Activated CD8-positive, alpha-beta T cell treated with anti-CD3 and anti-CD28 coated beads for 36 hours (primary cell): ENCODE measurements at regions not wholly inside any gene's neighbourhood (a gene's known extent, or its start where the extent isn't known, plus 50 kb on each side); places are given as distances from the start of the nearest gene placed in this dataset.
"Not testable (repeated sequence)": the region's sequence is repeated elsewhere in the genome, so short reads cannot be mapped to it uniquely, and the experiment has no call there.

Experiments
- ATAC-seq: fragments of 200-7000 bp; cut with Tn5 transposase; one replicate; pipeline ENCODE4 v1.10.0; 2021; ENCODE audit warnings: mild to moderate bottlenecking, moderate library complexity
- CTCF ChIA-PET: fragments of 350-600 bp; sonication (Branson Sonifier 250); formaldehyde crosslinking; loops from one replicate; lab custom pipeline; 2021; ENCODE audit warnings: antibody characterized with exemption; lab: Charles Lee
- POLR2A ChIA-PET: fragments of 350-600 bp; sonication (Branson Sonifier 250); formaldehyde crosslinking; loops from one replicate; lab custom pipeline; 2021; ENCODE audit warnings: antibody characterized with exemption; lab: Charles Lee
- DNase-seq: peaks from one replicate; pipeline ENCODE4 v3.0.0-alpha.2; 2020
- H3K27ac Mint-ChIP-seq: one replicate; pipeline ENCODE4 v1.8.0; 2021; ENCODE audit warnings: mild to moderate bottlenecking, mixed read lengths
- H3K27me3 Mint-ChIP-seq: one replicate; pipeline ENCODE4 v1.8.0; 2021; ENCODE audit warnings: mixed read lengths
- H3K36me3 Mint-ChIP-seq: one replicate; pipeline ENCODE4 v1.8.0; 2021; ENCODE audit warnings: low read depth, mixed read lengths
- H3K4me1 Mint-ChIP-seq: one replicate; pipeline ENCODE4 v1.8.0; 2021; ENCODE audit warnings: low read depth, mixed read lengths
- H3K4me3 Mint-ChIP-seq: one replicate; pipeline ENCODE4 v1.8.0; 2021; ENCODE audit warnings: mild to moderate bottlenecking, moderate library complexity, mixed read lengths
- H3K9me3 Mint-ChIP-seq: one replicate; pipeline ENCODE4 v1.8.0; 2021; ENCODE audit warnings: mixed read lengths
- CTCF ChIP-seq: fragments of 200-600 bp; IDR thresholded peaks from one replicate; pipeline ENCODE4 v1.8.0; 2022; ENCODE audit warnings: antibody characterized with exemption, mild to moderate bottlenecking
- intact Hi-C: fragments of 100-400 bp; cut with micrococcal nuclease; formaldehyde crosslinking; loops from one replicate; pipeline ENCODE4 v1.10.0; 2022

- Mint-ChIP-seq H3K4me3 (no peak overlapping the region), H3K27ac (no peak overlapping the region), H3K27me3 (no peaks in the 10 kb centered on the region), H3K36me3 (no peaks in the 10 kb centered on the region), H3K9me3 (no peaks in the 10 kb centered on the region), H3K4me1 (no peaks in the 10 kb centered on the region)
- no peak for ATAC-seq
- ChIA-PET CTCF (interaction anchor here (1.1 kb wide), 1 partner anchor 10 kb away, joined by 3 read pairs; no protein-coding TSS in a partner anchor), POLR2A (no interaction called here)
- intact Hi-C loops: no loop called here
- no peak for TF ChIP-seq CTCF
- no peak for DNase-seq
Observed at GRCh38 chr18:60180671-60181070, 191.9 kb downstream of the MC4R start.

DNA sequence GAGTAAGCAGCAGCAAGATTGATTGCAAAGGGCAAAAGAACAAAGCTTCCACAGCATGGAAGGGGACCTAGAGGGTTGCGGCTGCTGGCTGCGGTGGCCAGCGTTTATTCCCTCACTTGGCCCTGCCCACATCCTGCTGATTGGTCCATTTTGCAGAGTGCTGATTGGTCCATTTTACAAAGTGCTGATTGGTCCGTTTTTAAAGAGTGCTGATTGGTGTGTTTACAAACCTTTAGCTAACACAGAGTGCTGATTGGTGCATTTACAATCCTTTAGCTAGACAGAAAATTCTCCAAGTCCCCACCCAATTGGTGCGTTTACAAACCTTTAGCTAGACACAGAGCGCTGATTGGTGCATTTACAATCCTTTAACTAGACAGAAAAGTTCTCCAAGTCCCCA is 194.4 kb downstream of the MC4R start:
- H3K36me3 Mint-ChIP-seq, CTCF ChIA-PET: not testable (repeated sequence)

GRCh38 chr18:60176259-60176658 is 196.3 kb downstream of the MC4R start:
- ChIA-PET CTCF (no interaction called here), POLR2A (no interaction called here)
- Mint-ChIP-seq H3K9me3 (no peaks in the 10 kb centered on the region), H3K4me3 (no peak overlapping the region), H3K4me1 (no peaks in the 10 kb centered on the region), H3K36me3 (no peaks in the 10 kb centered on the region), H3K27ac (no peak overlapping the region), H3K27me3 (no peaks in the 10 kb centered on the region)
- DNase-seq: no peak
- intact Hi-C loops: no loop called here
- no peak for TF ChIP-seq CTCF
- no peak for ATAC-seq

More for the DNA sequence above, 194.4 kb downstream of the MC4R start:
- H3K4me3 Mint-ChIP-seq, H3K27me3 Mint-ChIP-seq, H3K27ac Mint-ChIP-seq, H3K9me3 Mint-ChIP-seq, DNase-seq, POLR2A ChIA-PET, intact Hi-C loops, H3K4me1 Mint-ChIP-seq, ATAC-seq: not testable (repeated sequence)

- POLR2A ChIA-PET: no interaction called here
- no peaks in the 10 kb centered on the region for H3K27me3 Mint-ChIP-seq
- no peak overlapping the region for H3K4me3 Mint-ChIP-seq
- intact Hi-C loops: no loop called here
- H3K27ac Mint-ChIP-seq: no peak overlapping the region
- CTCF ChIA-PET: no interaction called here
- ATAC-seq (no peak), DNase-seq (no peak)
- H3K36me3 Mint-ChIP-seq: no peaks in the 10 kb centered on the region
- no peak for TF ChIP-seq CTCF
- H3K9me3 Mint-ChIP-seq: no peaks in the 10 kb centered on the region
- H3K4me1 Mint-ChIP-seq: no peaks in the 10 kb centered on the region
Observed at GRCh38 chr18:60174832-60175231, 197.7 kb downstream of the MC4R start.

GRCh38 chr18:60172030-60172429 is 200.5 kb downstream of the MC4R start:
- Mint-ChIP-seq H3K9me3 (no peaks in the 10 kb centered on the region), H3K27ac (no peak overlapping the region), H3K4me3 (no peak overlapping the region), H3K27me3 (no peaks in the 10 kb centered on the region), H3K36me3 (no peaks in the 10 kb centered on the region), H3K4me1 (no peaks in the 10 kb centered on the region)
- DNase-seq (no peak), ATAC-seq (no peak)
- ChIA-PET POLR2A (no interaction called here), CTCF (no interaction called here)
- intact Hi-C loops: no loop called here
- TF ChIP-seq CTCF: no peak

DNA sequence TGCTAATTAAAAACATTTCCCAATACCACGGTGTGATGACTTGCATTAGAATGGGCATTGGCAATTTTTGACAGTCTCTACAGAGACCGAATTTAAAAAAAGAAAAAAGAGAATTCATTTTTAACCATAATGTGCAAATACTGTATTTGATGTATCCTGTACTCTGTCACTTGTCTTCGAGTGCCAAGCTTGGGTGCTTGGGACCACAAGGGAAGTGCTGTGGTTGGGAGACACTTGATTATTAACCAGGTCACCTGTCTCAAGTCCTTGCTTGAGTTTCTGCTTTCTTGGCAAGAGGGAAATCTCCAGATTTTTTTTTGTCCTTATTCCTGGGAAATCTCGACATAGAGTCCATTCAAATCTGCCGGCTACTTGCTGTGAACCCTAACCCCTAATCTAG is 209.0 kb downstream of the MC4R start:
- Mint-ChIP-seq H3K27ac (no peak overlapping the region), H3K4me1 (no peaks in the 10 kb centered on the region), H3K4me3 (no peak overlapping the region), H3K9me3 (no peaks in the 10 kb centered on the region), H3K36me3 (no peaks in the 10 kb centered on the region), H3K27me3 (no peaks in the 10 kb centered on the region)
- intact Hi-C loops: no loop called here
- CTCF ChIA-PET: no interaction called here
- POLR2A ChIA-PET: interaction anchor here (0.6 kb wide), 1 partner anchor 75 kb away, joined by 3 read pairs; no protein-coding TSS in a partner anchor
- ATAC-seq (no peak), DNase-seq (no peak)
- TF ChIP-seq CTCF: no peak
